Mammary epithelial cell (primary cell): ENCODE measurements at regions not wholly inside any gene's neighbourhood (a gene's known extent, or its start where the extent isn't known, plus 50 kb on each side); places are given as distances from the start of the nearest gene placed in this dataset.

Source experiments
- CTCF ChIP-seq, 2 donors: IDR thresholded peaks in 1 of 2; conservative IDR thresholded peaks in 1 of 2; 2 replicates each; pipeline ENCODE4 v1.5.1; 2011 to 2012; ENCODE audit warnings: inconsistent platforms in 2 of 2, low read length in 2 of 2, mild to moderate bottlenecking in 2 of 2, control low read depth in 1 of 2, low read depth in 1 of 2; ENCODE audit not compliant: insufficient read depth in 1 of 2; ENCODE audit errors: extremely low read depth in 1 of 2
- EZH2 ChIP-seq: IDR thresholded peaks from 2 replicates; pipeline ENCODE4 v1.6.1; 2012; ENCODE audit warnings: low read length, inconsistent platforms, borderline replicate concordance

- no peak for TF ChIP-seq CTCF (conservative IDR thresholded peaks at IDR 0.05 in 1 of 2, IDR thresholded peaks at IDR 0.05 in 1 of 2; ENCODE audit: extremely low read depth in 1 of 2, insufficient read depth in 1 of 2, low read depth in 1 of 2, low read length in 2 of 2)
- no peak for TF ChIP-seq EZH2
Observed at GRCh38 chr14:71331403-71331802, 424.1 kb downstream of the PCNX1 start.
